SK-N-SH (cell line): ENCODE measurements at regions not wholly inside any gene's neighbourhood (a gene's known extent, or its start where the extent isn't known, plus 50 kb on each side); places are given as distances from the start of the nearest gene placed in this dataset.

Source experiments
- CTCF ChIA-PET: fragments of 300-600, 350-600 bp; formaldehyde crosslinking; extraction: SDS; loops from one replicate; lab custom pipeline; 2021; lab: Yijun Ruan, JAX
- POLR2A ChIA-PET: fragments of 350-600 bp; sonication (Branson Sonifier 250); formaldehyde crosslinking; extraction: SDS; loops from one replicate; lab custom pipeline; 2020; ENCODE audit warnings: antibody characterized with exemption, inconsistent platforms; lab: Yijun Ruan, JAX
- DNase-seq: peaks from one replicate; pipeline ENCODE4 v3.0.0; 2012
- H2AFZ ChIP-seq: fragments of 200-600 bp; sonication (generic); 2 replicates; pipeline ENCODE4 v1.8.1; 2016; ENCODE audit warnings: antibody characterized with exemption, mild to moderate bottlenecking, low read depth
- H3F3A ChIP-seq: fragments of 200-600 bp; sonication (generic); replicated peaks from 2 replicates; pipeline ENCODE3; 2016; ENCODE audit warnings: antibody characterized with exemption, mild to moderate bottlenecking; ENCODE audit not compliant: insufficient read depth
- H3K27ac ChIP-seq, 2 experiments: fragments of 200-500 bp in 1 of 2; fragments of 200-600 bp in 1 of 2; sonication (Bioruptor generic) in 1 of 2; sonication (generic), shearing (Covaris generic) in 1 of 2; 2 replicates each; pipeline versions ENCODE4 v1.5.1 to v1.6.1; 2014 to 2016; ENCODE audit warnings: low read depth in 2 of 2, inconsistent platforms in 1 of 2, low read length in 1 of 2, mild to moderate bottlenecking in 1 of 2, mixed read lengths in 1 of 2
- H3K27me3 ChIP-seq: fragments of 200-600 bp; sonication (generic), shearing (Covaris generic); 2 replicates; pipeline ENCODE4 v1.6.1; 2016; ENCODE audit warnings: mixed run types; ENCODE audit not compliant: insufficient read depth
- H3K36me3 ChIP-seq, 2 experiments: fragments of 200-500 bp in 1 of 2; fragments of 200-600 bp in 1 of 2; sonication (Bioruptor generic) in 1 of 2; sonication (generic) in 1 of 2; replicated peaks in 1 of 2; 2 replicates each; pipeline versions ENCODE3 to v1.5.1; 2014 to 2016; ENCODE audit warnings: low read length in 1 of 2, mild to moderate bottlenecking in 1 of 2; ENCODE audit not compliant: insufficient read depth in 2 of 2, control insufficient read depth in 1 of 2
- H3K4me1 ChIP-seq, 2 experiments: fragments of 200-500 bp in 1 of 2; fragments of 200-600 bp in 1 of 2; sonication (Bioruptor generic) in 1 of 2; sonication (generic), shearing (Covaris generic) in 1 of 2; 2 replicates each; pipeline versions ENCODE4 v1.5.1 to v1.6.1; 2014 to 2016; ENCODE audit warnings: low read depth in 1 of 2, low read length in 1 of 2, mixed run types in 1 of 2; ENCODE audit not compliant: insufficient read depth in 2 of 2, control insufficient read depth in 1 of 2
- H3K4me2 ChIP-seq: fragments of 200-600 bp; sonication (generic), shearing (Covaris generic); 2 replicates; pipeline ENCODE4 v1.6.1; 2017; ENCODE audit warnings: mixed run types
- H3K4me3 ChIP-seq, 2 experiments: fragments of 200-500 bp in 1 of 2; fragments of 200-600 bp in 1 of 2; sonication (Bioruptor generic) in 1 of 2; sonication (generic), shearing (Covaris generic) in 1 of 2; 2 replicates each; pipeline versions ENCODE4 v1.5.1 to v1.8.1; 2014 to 2016; ENCODE audit warnings: low read depth in 2 of 2, inconsistent platforms in 1 of 2, low read length in 1 of 2, mild to moderate bottlenecking in 1 of 2, mixed read lengths in 1 of 2, moderate library complexity in 1 of 2
- H3K79me2 ChIP-seq: fragments of 200-600 bp; sonication (generic); 2 replicates; pipeline ENCODE4 v1.8.1; 2017; ENCODE audit warnings: mild to moderate bottlenecking; ENCODE audit not compliant: insufficient read depth
- H3K9ac ChIP-seq: fragments of 200-600 bp; sonication (generic); 2 replicates; pipeline ENCODE4 v1.6.1; 2017; ENCODE audit warnings: mixed run types
- H3K9me2 ChIP-seq: fragments of 200-600 bp; sonication (generic); 2 replicates; pipeline ENCODE4 v1.6.1; 2017; ENCODE audit warnings: mixed run types
- H3K9me3 ChIP-seq: fragments of 200-600 bp; sonication (generic); 2 replicates; pipeline ENCODE4 v1.6.1; 2017; ENCODE audit warnings: mixed run types, mild to moderate bottlenecking, moderate library complexity
- H4K20me1 ChIP-seq: fragments of 200-600 bp; sonication (generic); 2 replicates; pipeline ENCODE4 v1.6.1; 2017; ENCODE audit warnings: mild to moderate bottlenecking, mixed run types; ENCODE audit not compliant: insufficient read depth
- CHD2 ChIP-seq: fragments of 150-350 bp; IDR thresholded peaks from 2 replicates; pipeline ENCODE4 v1.6.1; 2018; ENCODE audit warnings: low read length; ENCODE audit not compliant: partially characterized antibody
- ELF1 ChIP-seq: IDR thresholded peaks from 2 replicates; pipeline ENCODE4 v1.4.0; 2012
- EZH2phosphoT487 ChIP-seq: fragments of 200-600 bp; sonication (generic); IDR thresholded peaks from 2 replicates; pipeline ENCODE4 v1.6.1; 2017; ENCODE audit warnings: low read depth, mixed run types, mild to moderate bottlenecking, antibody characterized with exemption, moderate library complexity, borderline replicate concordance
- FOSL2 ChIP-seq: IDR thresholded peaks from 2 replicates; pipeline ENCODE4 v1.4.0; 2012; ENCODE audit warnings: low read depth, mild to moderate bottlenecking, moderate library complexity, borderline replicate concordance
- JUND ChIP-seq: IDR thresholded peaks from 2 replicates; pipeline ENCODE4 v1.4.0; 2012
- NFIC ChIP-seq: IDR thresholded peaks from 2 replicates; pipeline ENCODE4 v1.4.0; 2012; ENCODE audit warnings: borderline replicate concordance
- REST ChIP-seq: IDR thresholded peaks from 2 replicates; pipeline ENCODE4 v1.6.1; 2012; ENCODE audit warnings: mild to moderate bottlenecking, low read depth, low read length, moderate library complexity
- RXRA ChIP-seq: IDR thresholded peaks from 2 replicates; pipeline ENCODE4 v1.4.0; 2012; ENCODE audit warnings: low read depth, mild to moderate bottlenecking, borderline replicate concordance
- TAF1 ChIP-seq: IDR thresholded peaks from 2 replicates; pipeline ENCODE4 v1.6.1; 2012; ENCODE audit warnings: low read depth, mild to moderate bottlenecking, low read length, moderate library complexity, borderline replicate concordance
- TEAD4 ChIP-seq: IDR thresholded peaks from 2 replicates; pipeline ENCODE4 v1.4.0; 2012; ENCODE audit warnings: mild to moderate bottlenecking, borderline replicate concordance; ENCODE audit not compliant: insufficient read depth
- WGBS: methylation state at CpG from one replicate; pipeline ENCODE4 v1.1.6; 2017; ENCODE audit warnings: low lambda C conversion rate; 5-methylcytosine and 5-hydroxymethylcytosine counted together
- TF ChIP-seq, protein P1 (sequence below): IDR thresholded peaks from 2 replicates; pipeline ENCODE4 v1.4.0; 2012; ENCODE audit warnings: low read depth

GRCh38 chr12:116492703-116493324 lies 66.4 kb upstream of the MAP1LC3B2 start:
- no peak overlapping the region for H3K9ac ChIP-seq
- no peak overlapping the region for H3K4me2 ChIP-seq
- H3K4me3 ChIP-seq = no peak overlapping the region
- CTCF ChIA-PET = interaction anchor here (0.7 kb wide), 1 partner anchor 12 kb away, joined by 3 read pairs; no protein-coding TSS in a partner anchor
- no peaks in the 10 kb centered on the region for H3K36me3 ChIP-seq
- no peak for DNase-seq
- POLR2A ChIA-PET = no interaction called here
- no peak overlapping the region for H3K27ac ChIP-seq
- no peaks in the 10 kb centered on the region for H3K9me3 ChIP-seq
- H4K20me1 ChIP-seq = no peaks in the 10 kb centered on the region
- no peaks in the 10 kb centered on the region for H3K9me2 ChIP-seq
- TF ChIP-seq EZH2phosphoT487 (no peak), FOSL2 (peak; percentile 12; the same call in 1 of the 2 replicates), TAF1 (no peak)
- H3K4me1 ChIP-seq = no peaks in the 10 kb centered on the region
- H3F3A ChIP-seq = no peaks in the 10 kb centered on the region
- H2AFZ ChIP-seq = no peak overlapping the region
- no peaks in the 10 kb centered on the region for H3K27me3 ChIP-seq
- WGBS = 72% methylated on average over 8 of the region's 8 CpGs
- no peaks in the 10 kb centered on the region for H3K79me2 ChIP-seq

DNA sequence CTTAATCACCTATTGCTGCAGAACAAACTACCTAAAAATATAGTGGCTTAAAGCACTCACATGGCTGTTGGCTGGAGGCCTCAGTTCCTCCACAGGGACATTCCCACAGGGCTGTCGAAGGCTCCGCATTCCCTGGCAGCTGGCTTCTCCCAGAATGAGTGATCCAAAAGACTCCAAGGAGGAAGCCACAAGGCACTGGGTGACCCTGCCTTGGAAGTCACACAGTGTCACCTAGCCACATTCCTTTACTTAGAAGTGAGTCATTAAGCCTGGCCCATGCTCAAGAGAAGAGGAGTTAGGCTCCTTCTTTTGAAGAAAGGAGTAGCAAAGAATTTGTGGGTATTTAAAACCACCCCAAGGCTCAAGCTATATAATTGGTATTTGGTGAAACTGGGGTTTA lies 63.9 kb upstream of the MAP1LC3B2 start:
- Histone ChIP-seq H3K79me2 (no peaks in the 10 kb centered on the region), H3K9ac (no peak overlapping the region), H3F3A (peaks cover 12% of the 10 kb centered on the region), H3K4me2 (no peak overlapping the region), H3K9me3 (no peaks in the 10 kb centered on the region), H3K36me3 (no peaks in the 10 kb centered on the region)
- CTCF ChIA-PET = no interaction called here
- TF ChIP-seq, protein P1, sequence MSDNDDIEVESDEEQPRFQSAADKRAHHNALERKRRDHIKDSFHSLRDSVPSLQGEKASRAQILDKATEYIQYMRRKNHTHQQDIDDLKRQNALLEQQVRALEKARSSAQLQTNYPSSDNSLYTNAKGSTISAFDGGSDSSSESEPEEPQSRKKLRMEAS = no peak
- TF ChIP-seq TEAD4 (no peak), CHD2 (no peak), ELF1 (no peak), RXRA (0 out of 2 replicates have a peak, but pooled peaks have one; percentile 24), JUND (no peak), NFIC (peak; percentile 6; the same call in 1 of the 2 replicates), REST (no peak)
- TF ChIP-seq, all 33 proteins: peak for 2
- no peak for DNase-seq
- Histone ChIP-seq H3K27me3 (no peaks in the 10 kb centered on the region), H3K4me3 (no peak overlapping the region), H4K20me1 (no peaks in the 10 kb centered on the region), H3K9me2 (no peaks in the 10 kb centered on the region), H3K27ac (peak overlapping the region in 1 of 2 experiments; percentile 20; a peak in 1 of 4 replicates), H2AFZ (no peak overlapping the region), H3K4me1 (no peaks in the 10 kb centered on the region)
- POLR2A ChIA-PET = no interaction called here
- WGBS = 45% methylated on average over 2 of the region's 2 CpGs
